ENCODE measurements at regions not wholly inside any gene's neighbourhood (a gene's known extent, or its start where the extent isn't known, plus 50 kb on each side); places are given as distances from the start of the nearest gene placed in this dataset.
"Not testable (repeated sequence)": the region's sequence is repeated elsewhere in the genome, so short reads cannot be mapped to it uniquely, and the experiment has no call there.

DNA sequence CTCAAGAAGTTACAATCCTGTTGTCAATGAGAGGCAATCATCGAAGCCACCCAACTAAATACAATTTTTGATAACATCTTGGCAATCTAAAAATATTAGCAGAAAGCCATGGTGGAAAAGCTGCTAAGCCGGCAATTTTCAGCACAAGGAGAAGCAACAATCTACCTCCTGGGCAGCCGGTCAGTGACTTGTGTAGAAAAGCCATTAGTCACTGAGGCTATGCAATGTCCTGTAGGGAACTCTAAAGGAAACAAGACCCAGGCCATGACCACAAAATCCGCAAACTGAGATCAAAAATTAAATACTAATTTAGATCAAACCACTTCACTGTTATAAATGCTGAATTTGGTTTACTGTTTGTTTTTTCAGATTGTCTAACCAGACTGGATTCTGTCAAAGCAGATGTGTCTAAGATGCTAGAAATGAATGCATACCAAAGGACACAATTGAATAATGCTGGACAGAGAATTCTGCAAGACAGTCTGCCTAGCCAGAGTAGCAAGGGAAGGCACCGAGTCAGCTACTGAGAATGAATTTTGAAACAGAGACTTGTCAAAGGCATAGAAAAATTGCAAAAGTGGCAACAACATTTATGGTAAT is 384.8 kb downstream of the PRELID2 start:
- H3K9me3 ChIP-seq (ENCODE audit: control insufficient read depth in 5 of 5, low read length in 5 of 5) = peaks cover 0 to 14% (median 9%) of the 10 kb centered on the region in 5 donors
- H3K36me3 ChIP-seq (ENCODE audit: control insufficient read depth in 5 of 5, insufficient read depth in 5 of 5, low read length in 5 of 5) = no peaks in the 10 kb centered on the region
- H3K9ac ChIP-seq (ENCODE audit: low read length in 5 of 5) = no peak overlapping the region
- no peaks in the 10 kb centered on the region for H3K27me3 ChIP-seq (ENCODE audit: control insufficient read depth in 5 of 5, insufficient read depth in 4 of 5, low read length in 5 of 5)
- H3K4me1 ChIP-seq (ENCODE audit: control insufficient read depth in 5 of 5, insufficient read depth in 5 of 5, low read length in 5 of 5) = no peaks in the 10 kb centered on the region
- no peak overlapping the region for H3K4me3 ChIP-seq (ENCODE audit: low read depth in 1 of 5, low read length in 5 of 5)
- no peak overlapping the region for H3K27ac ChIP-seq (ENCODE audit: low read depth, low read length)

DNA sequence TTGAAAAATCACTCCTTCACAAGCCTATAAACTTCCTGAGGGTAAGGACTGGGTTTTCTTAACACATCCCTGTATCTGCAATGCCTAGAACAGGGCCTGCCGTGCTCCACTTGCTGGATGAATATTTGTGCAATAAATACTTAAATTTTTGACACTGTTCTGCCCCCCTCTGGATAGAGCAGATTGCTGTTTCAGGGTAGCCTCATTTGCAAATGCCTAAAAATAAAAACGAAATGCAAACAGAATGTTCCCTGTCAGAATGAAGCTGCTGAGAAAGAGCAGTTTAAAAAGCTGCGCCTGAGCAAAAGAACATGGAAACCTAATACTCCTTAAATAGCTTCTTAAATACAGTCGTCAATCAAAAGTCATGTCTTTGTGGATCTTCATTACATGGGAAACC is 385.3 kb downstream of the PRELID2 start:
- Histone ChIP-seq H3K4me1 (ENCODE audit: control insufficient read depth in 5 of 5, insufficient read depth in 5 of 5, low read length in 5 of 5) (no peaks in the 10 kb centered on the region), H3K27me3 (ENCODE audit: control insufficient read depth in 5 of 5, insufficient read depth in 4 of 5, low read length in 5 of 5) (no peaks in the 10 kb centered on the region), H3K27ac (ENCODE audit: low read depth, low read length) (no peak overlapping the region), H3K4me3 (ENCODE audit: low read depth in 1 of 5, low read length in 5 of 5) (no peak overlapping the region), H3K9ac (ENCODE audit: low read length in 5 of 5) (no peak overlapping the region), H3K9me3 (ENCODE audit: control insufficient read depth in 5 of 5, low read length in 5 of 5) (peaks cover 0 to 14% (median 9%) of the 10 kb centered on the region in 5 donors), H3K36me3 (ENCODE audit: control insufficient read depth in 5 of 5, insufficient read depth in 5 of 5, low read length in 5 of 5) (no peaks in the 10 kb centered on the region)

DNA sequence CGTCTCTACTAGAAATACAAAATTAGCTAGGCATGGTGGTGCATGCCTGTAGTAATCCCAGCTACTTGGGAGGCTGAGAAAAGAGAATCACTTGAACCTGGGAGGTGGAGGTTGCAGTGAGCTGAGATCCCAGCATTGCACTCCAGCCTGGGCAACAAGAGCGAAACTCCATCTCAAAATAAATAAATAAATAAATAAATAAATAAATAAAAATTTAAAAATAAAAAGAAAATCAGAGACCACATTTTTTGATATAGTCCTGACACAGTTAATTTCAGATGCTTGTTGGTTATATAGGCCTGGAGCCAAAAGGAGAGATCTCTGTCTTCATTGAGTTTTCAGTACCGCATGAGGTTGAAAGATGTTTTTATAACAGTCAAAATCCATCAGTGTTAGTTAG is 388.3 kb downstream of the PRELID2 start:
- H3K4me3 ChIP-seq (ENCODE audit: low read depth in 1 of 5, low read length in 5 of 5); H3K27ac ChIP-seq (ENCODE audit: low read depth, low read length); H3K36me3 ChIP-seq (ENCODE audit: control insufficient read depth in 5 of 5, insufficient read depth in 5 of 5, low read length in 5 of 5); H3K27me3 ChIP-seq (ENCODE audit: control insufficient read depth in 5 of 5, insufficient read depth in 4 of 5, low read length in 5 of 5); H3K9ac ChIP-seq (ENCODE audit: low read length in 5 of 5): not testable (repeated sequence)
- Histone ChIP-seq H3K9me3 (ENCODE audit: control insufficient read depth in 5 of 5, low read length in 5 of 5) (peaks cover 0 to 14% (median 9%) of the 10 kb centered on the region in 5 donors), H3K4me1 (ENCODE audit: control insufficient read depth in 5 of 5, insufficient read depth in 5 of 5, low read length in 5 of 5) (peaks cover 0 to 17% (median 6%) of the 10 kb centered on the region in 5 donors)

DNA sequence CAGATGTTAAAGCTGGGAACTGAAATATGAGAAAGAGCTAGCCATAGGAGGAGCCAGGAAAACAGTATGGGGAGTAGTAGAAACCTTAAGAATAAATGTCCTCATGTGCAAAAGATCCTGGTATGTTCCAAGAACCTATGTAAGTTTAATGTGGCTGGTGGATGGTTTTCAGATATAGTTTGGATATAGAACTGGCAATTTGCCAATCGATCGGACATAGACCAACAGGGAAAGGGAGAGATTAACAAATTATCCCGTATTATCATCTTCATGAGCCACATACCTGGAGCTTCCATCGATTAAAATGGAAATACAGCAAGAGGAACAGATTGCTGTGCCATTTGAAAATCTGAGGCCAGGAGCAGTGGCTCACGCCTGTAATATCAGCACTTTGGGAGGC is 388.7 kb downstream of the PRELID2 start:
- H3K9me3 ChIP-seq (ENCODE audit: control insufficient read depth in 5 of 5, low read length in 5 of 5) = peaks cover 0 to 14% (median 9%) of the 10 kb centered on the region in 5 donors
- H3K27me3 ChIP-seq (ENCODE audit: control insufficient read depth in 5 of 5, insufficient read depth in 4 of 5, low read length in 5 of 5) = no peaks in the 10 kb centered on the region
- H3K27ac ChIP-seq (ENCODE audit: low read depth, low read length) = no peak overlapping the region
- no peaks in the 10 kb centered on the region for H3K36me3 ChIP-seq (ENCODE audit: control insufficient read depth in 5 of 5, insufficient read depth in 5 of 5, low read length in 5 of 5)
- H3K9ac ChIP-seq (ENCODE audit: low read length in 5 of 5) = no peak overlapping the region
- no peak overlapping the region for H3K4me3 ChIP-seq (ENCODE audit: low read depth in 1 of 5, low read length in 5 of 5)
- H3K4me1 ChIP-seq (ENCODE audit: control insufficient read depth in 5 of 5, insufficient read depth in 5 of 5, low read length in 5 of 5) = peaks cover 0 to 17% (median 6%) of the 10 kb centered on the region in 5 donors

DNA sequence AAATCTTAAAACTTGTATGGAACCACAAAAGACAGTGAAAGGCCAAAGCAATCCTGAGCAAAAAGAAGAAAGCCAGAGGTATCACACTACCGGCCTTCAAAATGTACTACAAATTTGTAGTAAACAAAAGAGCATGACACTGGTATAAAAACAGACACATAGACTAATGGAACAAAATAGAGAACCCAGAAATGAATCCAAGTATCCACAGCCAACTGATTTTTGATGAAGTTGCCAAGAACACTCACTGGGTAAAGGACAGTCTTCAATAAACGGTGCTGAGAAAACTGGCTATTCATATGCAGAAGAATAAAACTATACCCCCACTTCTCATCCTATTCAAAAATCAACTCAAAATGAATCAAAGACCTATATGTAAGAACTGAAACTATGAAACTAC is 390.1 kb downstream of the PRELID2 start:
- Histone ChIP-seq H3K4me3 (ENCODE audit: low read depth in 1 of 5, low read length in 5 of 5) (no peak overlapping the region), H3K27ac (ENCODE audit: low read depth, low read length) (no peak overlapping the region)

DNA sequence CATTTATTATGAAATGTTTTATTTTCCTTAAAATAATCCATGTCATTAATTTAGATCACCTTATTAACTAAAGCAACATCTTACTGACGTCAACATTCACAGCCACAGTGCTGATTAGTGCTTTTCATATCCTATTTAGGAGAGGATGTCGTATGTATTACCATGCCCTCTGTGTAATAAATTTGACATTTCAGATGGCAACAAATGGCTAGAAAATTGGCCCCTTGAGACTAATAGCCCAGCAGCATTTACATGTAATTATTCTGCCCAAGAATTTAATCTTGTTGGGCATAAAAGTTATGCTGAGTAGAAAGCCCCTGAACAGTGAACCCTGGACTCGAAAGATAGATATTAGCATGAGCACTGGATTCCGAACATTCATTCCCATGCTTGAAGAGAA is 391.2 kb downstream of the PRELID2 start:
- H3K27ac ChIP-seq (ENCODE audit: low read depth, low read length) = no peak overlapping the region
- H3K36me3 ChIP-seq (ENCODE audit: control insufficient read depth in 5 of 5, insufficient read depth in 5 of 5, low read length in 5 of 5) = no peaks in the 10 kb centered on the region
- H3K4me1 ChIP-seq (ENCODE audit: control insufficient read depth in 5 of 5, insufficient read depth in 5 of 5, low read length in 5 of 5) = peaks cover 0 to 17% (median 6%) of the 10 kb centered on the region in 5 donors
- H3K9me3 ChIP-seq (ENCODE audit: control insufficient read depth in 5 of 5, low read length in 5 of 5) = peaks cover 0 to 5% (median 3%) of the 10 kb centered on the region in 5 donors
- H3K27me3 ChIP-seq (ENCODE audit: control insufficient read depth in 5 of 5, insufficient read depth in 4 of 5, low read length in 5 of 5) = no peaks in the 10 kb centered on the region
- no peak overlapping the region for H3K4me3 ChIP-seq (ENCODE audit: low read depth in 1 of 5, low read length in 5 of 5)
- H3K9ac ChIP-seq (ENCODE audit: low read length in 5 of 5) = no peak overlapping the region

More for the DNA sequence above, 390.1 kb downstream of the PRELID2 start:
- Histone ChIP-seq H3K9ac (ENCODE audit: low read length in 5 of 5) (no peak overlapping the region), H3K36me3 (ENCODE audit: control insufficient read depth in 5 of 5, insufficient read depth in 5 of 5, low read length in 5 of 5) (no peaks in the 10 kb centered on the region), H3K27me3 (ENCODE audit: control insufficient read depth in 5 of 5, insufficient read depth in 4 of 5, low read length in 5 of 5) (no peaks in the 10 kb centered on the region), H3K9me3 (ENCODE audit: control insufficient read depth in 5 of 5, low read length in 5 of 5) (peaks cover 0 to 11% (median 9%) of the 10 kb centered on the region in 5 donors), H3K4me1 (ENCODE audit: control insufficient read depth in 5 of 5, insufficient read depth in 5 of 5, low read length in 5 of 5) (peaks cover 0 to 17% (median 6%) of the 10 kb centered on the region in 5 donors)

DNA sequence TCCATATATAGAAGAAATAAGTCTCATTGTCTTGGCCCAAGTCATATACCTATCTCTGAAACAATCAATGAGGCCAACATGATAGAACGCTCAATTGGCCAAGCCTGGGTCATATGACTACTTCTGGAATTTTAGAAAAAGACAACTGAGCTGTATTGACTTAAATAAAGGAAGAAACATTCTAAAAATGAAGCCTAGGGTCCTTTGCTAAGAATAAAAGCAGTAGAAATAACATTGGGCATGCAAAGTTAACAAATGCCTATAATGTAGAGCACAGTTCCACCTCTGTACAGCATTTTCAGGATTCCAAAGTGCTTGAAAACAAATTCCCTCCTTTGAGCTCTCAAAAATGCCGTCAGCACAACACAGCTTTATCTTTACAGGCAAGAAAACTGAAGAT is 391.8 kb downstream of the PRELID2 start:
- Histone ChIP-seq H3K9ac (ENCODE audit: low read length in 5 of 5) (no peak overlapping the region), H3K36me3 (ENCODE audit: control insufficient read depth in 5 of 5, insufficient read depth in 5 of 5, low read length in 5 of 5) (no peaks in the 10 kb centered on the region), H3K4me3 (ENCODE audit: low read depth in 1 of 5, low read length in 5 of 5) (no peak overlapping the region), H3K4me1 (ENCODE audit: control insufficient read depth in 5 of 5, insufficient read depth in 5 of 5, low read length in 5 of 5) (peaks cover 0 to 17% (median 6%) of the 10 kb centered on the region in 5 donors), H3K27ac (ENCODE audit: low read depth, low read length) (no peak overlapping the region), H3K27me3 (ENCODE audit: control insufficient read depth in 5 of 5, insufficient read depth in 4 of 5, low read length in 5 of 5) (no peaks in the 10 kb centered on the region), H3K9me3 (ENCODE audit: control insufficient read depth in 5 of 5, low read length in 5 of 5) (peaks cover 0 to under 1% (median 0%) of the 10 kb centered on the region in 5 donors)

DNA sequence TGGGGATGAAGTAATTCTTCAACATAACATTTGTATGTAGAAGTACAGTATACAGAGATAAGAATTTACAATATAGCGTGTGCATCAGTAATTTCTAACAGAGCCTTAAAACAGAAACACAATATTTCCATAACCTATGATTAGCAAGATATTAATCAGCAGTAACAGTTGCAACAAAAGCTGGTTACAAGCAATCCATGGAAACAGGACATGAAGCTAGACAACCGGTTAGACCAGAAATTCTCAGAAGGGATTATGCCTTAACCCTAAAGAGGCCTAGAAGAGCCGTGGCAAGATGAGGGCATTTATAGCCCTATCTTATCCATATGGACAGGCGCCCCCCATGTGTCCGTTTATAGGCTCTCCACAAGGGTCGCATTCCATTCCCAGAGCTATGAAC is 392.5 kb downstream of the PRELID2 start:
- not testable (repeated sequence) for H3K27me3 ChIP-seq (ENCODE audit: control insufficient read depth in 5 of 5, insufficient read depth in 4 of 5, low read length in 5 of 5); H3K27ac ChIP-seq (ENCODE audit: low read depth, low read length); H3K36me3 ChIP-seq (ENCODE audit: control insufficient read depth in 5 of 5, insufficient read depth in 5 of 5, low read length in 5 of 5); H3K9me3 ChIP-seq (ENCODE audit: control insufficient read depth in 5 of 5, low read length in 5 of 5); H3K4me3 ChIP-seq (ENCODE audit: low read depth in 1 of 5, low read length in 5 of 5); H3K9ac ChIP-seq (ENCODE audit: low read length in 5 of 5)
- peaks cover 0 to 17% (median 6%) of the 10 kb centered on the region in 5 donors for H3K4me1 ChIP-seq (ENCODE audit: control insufficient read depth in 5 of 5, insufficient read depth in 5 of 5, low read length in 5 of 5)

DNA sequence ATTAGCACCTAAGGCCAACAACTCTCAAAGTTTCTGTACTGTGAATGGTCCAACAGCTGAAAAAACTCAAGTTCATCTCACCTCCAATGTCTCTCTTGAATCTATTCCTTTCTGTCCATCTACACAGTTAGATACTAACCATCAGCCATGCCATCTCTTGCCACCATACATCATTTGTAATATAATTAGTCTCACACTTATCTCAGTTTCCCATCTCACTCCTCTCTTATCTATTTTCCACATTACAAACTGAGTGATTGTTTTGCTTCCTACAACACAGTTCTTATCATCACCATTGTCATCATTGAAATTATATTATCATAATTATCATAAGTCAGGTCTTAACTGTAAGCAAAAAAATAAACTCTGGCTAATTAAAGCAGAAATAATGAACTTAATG is 393.9 kb downstream of the PRELID2 start:
- Histone ChIP-seq H3K36me3 (ENCODE audit: control insufficient read depth in 5 of 5, insufficient read depth in 5 of 5, low read length in 5 of 5) (no peaks in the 10 kb centered on the region), H3K4me1 (ENCODE audit: control insufficient read depth in 5 of 5, insufficient read depth in 5 of 5, low read length in 5 of 5) (peaks cover 0 to 17% (median 6%) of the 10 kb centered on the region in 5 donors), H3K4me3 (ENCODE audit: low read depth in 1 of 5, low read length in 5 of 5) (no peak overlapping the region), H3K27me3 (ENCODE audit: control insufficient read depth in 5 of 5, insufficient read depth in 4 of 5, low read length in 5 of 5) (no peaks in the 10 kb centered on the region), H3K27ac (ENCODE audit: low read depth, low read length) (no peak overlapping the region), H3K9ac (ENCODE audit: low read length in 5 of 5) (no peak overlapping the region), H3K9me3 (ENCODE audit: control insufficient read depth in 5 of 5, low read length in 5 of 5) (peaks cover 0 to 7% (median 3%) of the 10 kb centered on the region in 5 donors)

DNA sequence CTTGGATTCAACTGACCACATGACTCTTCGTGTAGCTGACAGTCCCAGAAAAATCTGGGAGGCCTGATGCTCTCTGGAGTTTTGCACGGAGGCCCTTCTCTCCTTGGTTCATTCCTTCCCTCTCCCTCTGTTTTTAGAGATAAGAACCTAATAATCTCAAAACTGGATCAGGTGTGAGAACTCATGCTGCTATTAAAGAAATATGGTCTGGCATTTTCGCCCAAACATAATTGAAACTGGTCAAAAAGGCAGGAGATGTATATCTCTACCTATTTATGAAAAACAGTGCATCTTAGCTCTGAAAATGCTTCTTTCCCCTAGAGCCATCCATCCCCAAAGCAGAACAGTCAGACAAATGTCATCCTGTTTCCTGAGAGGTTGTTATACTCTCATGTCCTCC is 397.5 kb downstream of the PRELID2 start:
- no peak overlapping the region for H3K27ac ChIP-seq (ENCODE audit: low read depth, low read length)
- H3K36me3 ChIP-seq (ENCODE audit: control insufficient read depth in 5 of 5, insufficient read depth in 5 of 5, low read length in 5 of 5) = no peaks in the 10 kb centered on the region
- H3K27me3 ChIP-seq (ENCODE audit: control insufficient read depth in 5 of 5, insufficient read depth in 4 of 5, low read length in 5 of 5) = no peaks in the 10 kb centered on the region
- H3K4me1 ChIP-seq (ENCODE audit: control insufficient read depth in 5 of 5, insufficient read depth in 5 of 5, low read length in 5 of 5) = no peaks in the 10 kb centered on the region
- peak overlapping the region in 1 of 5 donors; percentile 12 for H3K4me3 ChIP-seq (ENCODE audit: low read depth in 1 of 5, low read length in 5 of 5)
- no peak overlapping the region for H3K9ac ChIP-seq (ENCODE audit: low read length in 5 of 5)
- peaks cover 0 to 7% (median 4%) of the 10 kb centered on the region in 5 donors for H3K9me3 ChIP-seq (ENCODE audit: control insufficient read depth in 5 of 5, low read length in 5 of 5)
